Left ventricle myocardium inferior (tissue), 1 donor: ENCODE measurements at regions not wholly inside any gene's neighbourhood (a gene's known extent, or its start where the extent isn't known, plus 50 kb on each side); places are given as distances from the start of the nearest gene placed in this dataset.

Experiments used
- DNase-seq: peaks from one replicate; pipeline ENCODE4 v3.0.0-alpha.2; 2020
- H3K27ac ChIP-seq: fragments of 200-600 bp; replicated peaks from 2 replicates; pipeline ENCODE4 v1.8.0; 2021
- H3K27me3 ChIP-seq: fragments of 200-600 bp; 2 replicates; pipeline ENCODE4 v1.8.0; 2021; ENCODE audit warnings: low read depth
- H3K36me3 ChIP-seq: fragments of 200-600 bp; 2 replicates; pipeline ENCODE4 v1.8.0; 2021
- H3K4me1 ChIP-seq: fragments of 200-600 bp; 2 replicates; pipeline ENCODE4 v1.8.0; 2021
- H3K4me3 ChIP-seq: fragments of 200-600 bp; 2 replicates; pipeline ENCODE4 v1.8.0; 2021; ENCODE audit warnings: mild to moderate bottlenecking, moderate library complexity
- H3K9me3 ChIP-seq: fragments of 200-600 bp; replicated peaks from 2 replicates; pipeline ENCODE4 v1.8.0; 2021
- CTCF ChIP-seq: fragments of 200-600 bp; IDR thresholded peaks from 2 replicates; pipeline ENCODE4 v1.8.0; 2021; ENCODE audit warnings: antibody characterized with exemption, mild to moderate bottlenecking, borderline replicate concordance
- intact Hi-C: fragments of 100-400 bp; cut with micrococcal nuclease; formaldehyde crosslinking; loops from one replicate; pipeline ENCODE4 v1.11.0; 2022
- donor health status: DM: no; HTN: yes; CAD: no; lungs with severe emphysema.

DNA sequence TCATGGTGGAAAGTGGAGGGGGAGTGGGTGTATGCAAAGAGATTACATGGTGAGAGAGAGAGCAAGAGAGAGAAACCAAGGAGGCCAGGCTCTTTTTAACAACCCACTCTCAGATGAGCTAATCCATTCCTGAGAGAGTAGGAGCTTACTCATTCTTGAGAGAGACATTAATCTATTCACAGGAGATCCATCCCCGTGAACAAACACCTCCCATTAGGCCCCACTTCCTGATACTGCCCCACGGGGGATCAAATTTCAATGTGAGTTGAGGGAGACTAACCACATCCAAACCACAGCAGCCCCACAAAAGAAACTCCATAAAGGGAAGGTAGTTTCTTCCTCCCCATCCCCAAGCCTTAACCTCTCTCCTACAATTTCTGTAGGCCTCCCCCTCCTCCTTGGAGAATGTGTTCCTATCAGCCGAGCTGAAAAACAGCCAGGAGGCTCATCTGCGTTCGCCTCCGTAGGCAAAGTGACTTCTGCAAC lies 450.0 kb downstream of the NPIPA7 start:
- no peak for DNase-seq

DNA sequence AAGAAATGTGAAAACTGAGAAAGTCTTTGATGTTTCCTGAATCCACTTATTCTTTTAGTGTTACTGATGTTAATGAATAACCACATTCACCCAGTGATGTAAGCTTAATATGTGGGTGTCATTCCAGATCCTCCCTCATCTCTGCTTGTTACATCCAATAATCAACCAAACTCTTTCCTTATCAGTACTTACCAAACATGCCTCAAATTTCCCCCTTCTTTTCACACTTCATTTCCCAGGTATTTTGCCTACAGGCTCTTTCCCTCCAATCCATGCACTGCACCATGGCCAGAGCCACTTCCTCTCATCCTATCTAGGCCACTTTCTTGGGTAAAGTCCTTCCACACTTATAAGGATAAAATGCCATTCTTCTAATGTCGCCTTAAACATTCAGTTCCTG lies 451.5 kb downstream of the NPIPA7 start:
- H3K36me3 ChIP-seq = no peaks in the 10 kb centered on the region
- H3K27me3 ChIP-seq = peaks cover 43% of the 10 kb centered on the region
- H3K9me3 ChIP-seq = no peaks in the 10 kb centered on the region
- TF ChIP-seq CTCF = no peak
- no peaks in the 10 kb centered on the region for H3K4me1 ChIP-seq
- intact Hi-C loops = no loop called here
- no peak for DNase-seq
- no peak overlapping the region for H3K27ac ChIP-seq
- no peak overlapping the region for H3K4me3 ChIP-seq

More for the DNA sequence above, 450.0 kb downstream of the NPIPA7 start:
- TF ChIP-seq CTCF = no peak
- no peaks in the 10 kb centered on the region for H3K36me3 ChIP-seq
- no peak overlapping the region for H3K4me3 ChIP-seq
- no peaks in the 10 kb centered on the region for H3K9me3 ChIP-seq
- intact Hi-C loops = no loop called here
- H3K4me1 ChIP-seq = no peaks in the 10 kb centered on the region
- H3K27ac ChIP-seq = no peak overlapping the region
- peaks cover 43% of the 10 kb centered on the region for H3K27me3 ChIP-seq

GRCh38 chr16:16830973-16831372 lies 452.0 kb downstream of the NPIPA7 start:
- H3K4me3 ChIP-seq = no peak overlapping the region
- intact Hi-C loops = no loop called here
- H3K36me3 ChIP-seq = no peaks in the 10 kb centered on the region
- TF ChIP-seq CTCF = no peak
- no peak overlapping the region for H3K27ac ChIP-seq
- no peak for DNase-seq
- no peaks in the 10 kb centered on the region for H3K4me1 ChIP-seq
- peaks cover 39% of the 10 kb centered on the region for H3K27me3 ChIP-seq
- no peaks in the 10 kb centered on the region for H3K9me3 ChIP-seq

- Histone ChIP-seq H3K36me3 (no peaks in the 10 kb centered on the region), H3K4me3 (no peak overlapping the region), H3K9me3 (no peaks in the 10 kb centered on the region), H3K27me3 (peaks cover 22% of the 10 kb centered on the region), H3K4me1 (no peaks in the 10 kb centered on the region), H3K27ac (no peak overlapping the region)
- no peak for TF ChIP-seq CTCF
- no peak for DNase-seq
- intact Hi-C loops = no loop called here
These were observed 454.2 kb downstream of the NPIPA7 start for GRCh38 chr16:16833165-16833564.

DNA sequence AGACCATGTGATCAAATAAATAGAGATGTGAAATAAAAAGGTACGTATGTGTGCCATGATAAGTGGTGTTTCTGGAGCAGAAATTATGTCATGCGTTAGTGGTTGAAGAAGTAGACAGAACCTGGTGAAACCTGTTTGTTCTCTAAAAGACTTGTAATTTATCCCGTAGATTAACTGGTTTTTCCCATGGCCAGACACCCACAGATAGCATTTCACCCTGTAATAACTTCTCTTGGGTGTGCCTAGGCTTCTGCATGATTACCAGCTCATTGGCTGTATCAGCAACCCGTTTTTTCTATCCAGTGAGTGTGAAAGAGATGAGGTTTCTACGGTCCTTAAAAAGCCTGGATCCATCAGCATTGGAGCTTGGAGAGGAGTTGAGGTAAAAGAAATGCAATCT lies 471.3 kb downstream of the NPIPA7 start:
- no peaks in the 10 kb centered on the region for H3K9me3 ChIP-seq
- H3K4me3 ChIP-seq = no peak overlapping the region
- no peaks in the 10 kb centered on the region for H3K4me1 ChIP-seq
- no peak for DNase-seq
- peaks cover 6% of the 10 kb centered on the region for H3K27me3 ChIP-seq
- no peaks in the 10 kb centered on the region for H3K36me3 ChIP-seq
- H3K27ac ChIP-seq = no peak overlapping the region
- intact Hi-C loops = no loop called here
- TF ChIP-seq CTCF = no peak

DNA sequence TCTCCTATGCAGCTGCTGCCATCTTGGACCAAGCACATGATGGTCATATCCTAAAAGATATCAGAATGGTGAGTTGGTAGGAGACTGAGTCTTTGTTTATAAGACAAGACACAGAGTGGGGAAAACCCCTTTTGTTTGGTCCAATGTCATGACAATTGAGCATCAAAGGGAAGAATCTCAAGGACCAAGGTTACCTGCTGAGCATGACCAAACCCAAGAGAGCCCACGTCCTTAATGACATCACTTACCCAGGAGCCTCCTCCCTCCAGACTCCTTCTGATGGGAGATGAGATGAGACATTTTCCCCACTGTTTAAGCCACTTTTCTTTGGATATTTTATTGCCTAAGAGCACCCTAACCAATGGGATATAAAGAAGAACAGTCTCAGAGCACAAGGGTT lies 478.1 kb downstream of the NPIPA7 start:
- H3K36me3 ChIP-seq = no peaks in the 10 kb centered on the region
- peaks cover 29% of the 10 kb centered on the region for H3K27me3 ChIP-seq
- H3K9me3 ChIP-seq = no peaks in the 10 kb centered on the region
- no peak overlapping the region for H3K4me3 ChIP-seq
- no peak for DNase-seq
- H3K27ac ChIP-seq = no peak overlapping the region
- intact Hi-C loops = no loop called here
- H3K4me1 ChIP-seq = no peaks in the 10 kb centered on the region
- no peak for TF ChIP-seq CTCF
